ENCODE measurements at regions not wholly inside any gene's neighbourhood (a gene's known extent, or its start where the extent isn't known, plus 50 kb on each side); places are given as distances from the start of the nearest gene placed in this dataset.
"Not testable (repeated sequence)": the region's sequence is repeated elsewhere in the genome, so short reads cannot be mapped to it uniquely, and the experiment has no call there.

DNA sequence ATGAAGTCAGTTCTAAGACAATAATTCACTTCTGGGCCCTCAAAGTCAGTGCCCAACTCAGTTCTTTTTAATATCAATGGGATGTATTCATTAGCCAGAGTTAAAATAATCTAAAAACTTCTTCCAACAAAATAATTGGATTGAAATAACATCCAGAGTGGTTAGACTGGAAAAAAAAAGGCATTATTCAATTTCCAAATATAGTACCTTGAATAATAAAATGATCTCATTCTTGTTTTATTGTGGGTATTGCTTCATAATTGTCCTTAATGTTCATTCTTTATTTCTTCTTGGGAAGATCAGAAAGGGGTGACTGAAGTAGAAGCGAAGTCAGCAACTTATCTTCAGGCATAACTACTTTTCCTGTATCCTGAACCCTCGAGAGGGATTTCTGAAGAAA, 85.1 kb upstream of the JARID2 start:
- WGBS (ENCODE audit: low lambda C conversion rate): 37% methylated on average over 2 of the region's 2 CpGs

DNA sequence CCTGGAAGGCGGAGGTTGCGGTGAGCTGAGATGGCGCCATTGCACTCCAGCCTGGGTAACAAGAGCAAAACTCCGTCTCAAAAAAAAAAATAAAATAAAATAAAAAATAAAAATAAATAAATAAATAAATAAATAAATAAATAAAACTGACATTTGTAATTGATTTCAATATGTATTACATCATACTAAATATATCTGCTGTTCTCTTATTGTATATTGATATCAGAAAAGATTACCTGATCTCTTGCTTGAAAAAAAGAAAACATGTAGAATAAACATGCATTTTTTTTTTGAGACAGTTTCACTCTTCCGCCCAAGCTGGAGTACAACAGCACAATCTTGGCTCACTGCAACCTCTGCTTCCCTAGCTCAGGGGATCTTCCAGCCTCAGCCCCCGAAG, 81.0 kb upstream of the JARID2 start:
- H3K9ac ChIP-seq (ENCODE audit: insufficient read depth, low read depth, low read length); H3K36me3 ChIP-seq (replicated peaks in 1 of 2; ENCODE audit: control insufficient read depth in 1 of 2, insufficient read depth in 2 of 2, low read length in 2 of 2); H3K4me2 ChIP-seq (ENCODE audit: low read depth, low read length); H3K27me3 ChIP-seq (ENCODE audit: control insufficient read depth in 1 of 2, insufficient read depth in 2 of 2, low read length in 2 of 2); intact Hi-C loops (cut with micrococcal nuclease; ENCODE audit: unreplicated experiment); in situ Hi-C loops (cut with HindIII; ENCODE audit: extremely low pct_ligation_motif_present, low pct_unique_long_range_greater_than_20kb); H3K79me2 ChIP-seq (ENCODE audit: insufficient read depth, low read length); H3K27ac ChIP-seq (ENCODE audit: extremely low read length, insufficient read depth, low read length); DNase-seq (ENCODE audit: low spot score); H4K20me1 ChIP-seq (ENCODE audit: insufficient read depth, low read length); H3K4me3 ChIP-seq (replicated peaks in 1 of 3; ENCODE audit: insufficient read depth in 1 of 3, low read depth in 2 of 3, low read length in 3 of 3); H2AFZ ChIP-seq (ENCODE audit: low read length); FAIRE-seq; H3K9me3 ChIP-seq (ENCODE audit: low read length); H3K4me1 ChIP-seq (ENCODE audit: insufficient read depth, low read length); CTCF ChIA-PET (ENCODE audit: low intra/inter-chr PET ratio, low total read pairs); BruUV-seq (replicated peaks); POLR2A ChIA-PET; ATAC-seq; TF ChIP-seq ATF7 (CRISPR knock-in tag; IDR thresholded peaks at IDR 0.05): not testable (repeated sequence)
- 62% methylated on average over 6 of the region's 6 CpGs for WGBS (ENCODE audit: low lambda C conversion rate)
- TF ChIP-seq ATF7 (IDR thresholded peaks at IDR 0.05): peak; percentile 51; the same call in 1 of the 2 replicates

More for the DNA sequence above, 85.1 kb upstream of the JARID2 start:
- ChIA-PET CTCF (ENCODE audit: low intra/inter-chr PET ratio, low total read pairs) (no interaction called here), POLR2A (no interaction called here)
- TF ChIP-seq, protein P1, sequence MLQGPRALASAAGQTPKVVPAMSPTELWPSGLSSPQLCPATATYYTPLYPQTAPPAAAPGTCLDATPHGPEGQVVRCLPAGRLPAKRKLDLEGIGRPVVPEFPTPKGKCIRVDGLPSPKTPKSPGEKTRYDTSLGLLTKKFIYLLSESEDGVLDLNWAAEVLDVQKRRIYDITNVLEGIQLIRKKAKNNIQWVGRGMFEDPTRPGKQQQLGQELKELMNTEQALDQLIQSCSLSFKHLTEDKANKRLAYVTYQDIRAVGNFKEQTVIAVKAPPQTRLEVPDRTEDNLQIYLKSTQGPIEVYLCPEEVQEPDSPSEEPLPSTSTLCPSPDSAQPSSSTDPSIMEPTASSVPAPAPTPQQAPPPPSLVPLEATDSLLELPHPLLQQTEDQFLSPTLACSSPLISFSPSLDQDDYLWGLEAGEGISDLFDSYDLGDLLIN (CRISPR knock-in tag; IDR thresholded peaks at IDR 0.05; ENCODE audit: borderline replicate concordance): no peak
- no peak for TF ChIP-seq SKI (IDR thresholded peaks at IDR 0.05; ENCODE audit: partially characterized antibody)
- TF ChIP-seq CEBPB (IDR thresholded peaks at IDR 0.05; ENCODE audit: borderline replicate concordance, low read depth, low read length): 0 out of 2 replicates have a peak, but pooled peaks have one; percentile 14
- no peak for TF ChIP-seq ZNF451 (CRISPR knock-in tag; IDR thresholded peaks at IDR 0.05)
- TF ChIP-seq MAZ (IDR thresholded peaks at IDR 0.05; ENCODE audit: borderline replicate concordance, low read depth, low read length): no peak
- TF ChIP-seq MAZ (CRISPR knock-in tag; IDR thresholded peaks at IDR 0.05; ENCODE audit: low read depth): no peak
- no peak for TF ChIP-seq TAF1 (CRISPR knock-in tag; IDR thresholded peaks at IDR 0.05)
- no peaks in the 10 kb centered on the region for H3K4me1 ChIP-seq (ENCODE audit: insufficient read depth, low read length)
- H3K79me2 ChIP-seq (ENCODE audit: insufficient read depth, low read length): no peaks in the 10 kb centered on the region
- in situ Hi-C loops (cut with HindIII; ENCODE audit: extremely low pct_ligation_motif_present, low pct_unique_long_range_greater_than_20kb): no loop called here
- FAIRE-seq (no peak), ATAC-seq (no peak), DNase-seq (ENCODE audit: low spot score) (no peak)
- H3K4me2 ChIP-seq (ENCODE audit: low read depth, low read length): no peak overlapping the region
- no peak overlapping the region for H3K27ac ChIP-seq (ENCODE audit: extremely low read length, insufficient read depth, low read length)
- no peaks in the 10 kb centered on the region for H4K20me1 ChIP-seq (ENCODE audit: insufficient read depth, low read length)
- no peak overlapping the region for H3K4me3 ChIP-seq (replicated peaks in 1 of 3; ENCODE audit: insufficient read depth in 1 of 3, low read depth in 2 of 3, low read length in 3 of 3)
- H3K27me3 ChIP-seq (ENCODE audit: control insufficient read depth in 1 of 2, insufficient read depth in 2 of 2, low read length in 2 of 2): no peaks in the 10 kb centered on the region
- H3K36me3 ChIP-seq (replicated peaks in 1 of 2; ENCODE audit: control insufficient read depth in 1 of 2, insufficient read depth in 2 of 2, low read length in 2 of 2): no peaks in the 10 kb centered on the region
- intact Hi-C loops (cut with micrococcal nuclease; ENCODE audit: unreplicated experiment): no loop called here
- H2AFZ ChIP-seq (ENCODE audit: low read length): no peak overlapping the region
- H3K9ac ChIP-seq (ENCODE audit: insufficient read depth, low read depth, low read length): no peak overlapping the region
- BruUV-seq (replicated peaks): no TSS peak
- H3K9me3 ChIP-seq (ENCODE audit: low read length): no peaks in the 10 kb centered on the region

Measured in HepG2 (cell line).